Lung (tissue), 11 donors: ENCODE measurements at regions not wholly inside any gene's neighbourhood (a gene's known extent, or its start where the extent isn't known, plus 50 kb on each side); places are given as distances from the start of the nearest gene placed in this dataset.
"Not testable (repeated sequence)": the region's sequence is repeated elsewhere in the genome, so short reads cannot be mapped to it uniquely, and the experiment has no call there.

Source experiments
- ATAC-seq: fragments of 200-7000 bp; cut with Tn5 transposase; one replicate; pipeline ENCODE4 v1.9.1; 2020; ENCODE audit warnings: moderate number of reproducible peaks; ENCODE audit not compliant: insufficient read depth, low FRiP score
- DNase-seq, 3 donors: peaks; one replicate each; pipeline ENCODE4 v3.0.0-alpha.2; 2013 to 2017
- H3K27ac ChIP-seq, 2 donors: one replicate each; pipeline ENCODE4 v1.5.1; 2013; ENCODE audit warnings: mild to moderate bottlenecking in 2 of 2, moderate library complexity in 2 of 2, control low read depth in 1 of 2, inconsistent platforms in 1 of 2, low read depth in 1 of 2, low read length in 1 of 2
- H3K27me3 ChIP-seq, 3 donors: one replicate each; pipeline ENCODE4 v1.5.1; 2013; ENCODE audit warnings: low read length in 2 of 3; ENCODE audit not compliant: control insufficient read depth in 3 of 3, insufficient read depth in 3 of 3
- H3K36me3 ChIP-seq, 4 donors: one replicate each; pipeline ENCODE4 v1.5.1; 2013; ENCODE audit warnings: low read length in 4 of 4, mild to moderate bottlenecking in 1 of 4, moderate library complexity in 1 of 4; ENCODE audit not compliant: control insufficient read depth in 4 of 4, insufficient read depth in 4 of 4
- H3K4me1 ChIP-seq, 5 donors: one replicate each; pipeline ENCODE4 v1.5.1; 2013; ENCODE audit warnings: low read length in 5 of 5, mild to moderate bottlenecking in 2 of 5, moderate library complexity in 1 of 5; ENCODE audit not compliant: control insufficient read depth in 5 of 5, insufficient read depth in 5 of 5
- H3K4me3 ChIP-seq: one replicate; pipeline ENCODE4 v1.5.1; 2013; ENCODE audit warnings: mild to moderate bottlenecking, control low read depth, moderate library complexity
- H3K9ac ChIP-seq, 2 donors: one replicate each; pipeline ENCODE4 v1.5.1; 2013; ENCODE audit warnings: low read length in 2 of 2, control low read depth in 1 of 2; ENCODE audit not compliant: insufficient read depth in 1 of 2
- H3K9me3 ChIP-seq, 4 donors: one replicate each; pipeline ENCODE4 v1.5.1; 2013; ENCODE audit warnings: low read length in 3 of 4, mild to moderate bottlenecking in 1 of 4, moderate library complexity in 1 of 4; ENCODE audit not compliant: control insufficient read depth in 4 of 4, insufficient read depth in 3 of 4
- WGBS, 2 donors: extraction: QIAGEN DNeasy Blood & Tissue Kit; methylation state at CpG; one replicate each; pipeline ENCODE4 v1.1.7; 2013; 5-methylcytosine and 5-hydroxymethylcytosine counted together
- TF ChIP-seq, protein P1 (sequence below): IDR thresholded peaks from 2 replicates; pipeline ENCODE4 v1.5.1; 2012; ENCODE audit warnings: mild to moderate bottlenecking; ENCODE audit errors: control extremely low read depth, extremely low read depth
- donor health status: control.
- donor health status: control.
- donor health status: Bipolar disorder and iron deficiency.
- donor health status: healthy.
- donor health status: DM: yes; HTN: yes; CAD: no.

GRCh38 chr11:116325247-116325646 lies 447.5 kb downstream of the BUD13 start:
- 86 to 92% methylated on average over 3 of the region's 3 CpGs for WGBS, 2 donors
- H3K4me3 ChIP-seq, result no peak overlapping the region
- no peak for ATAC-seq

GRCh38 chr11:116324077-116324476 lies 448.7 kb downstream of the BUD13 start:
- not testable (repeated sequence) for H3K27me3 ChIP-seq, H3K36me3 ChIP-seq, H3K4me3 ChIP-seq, ATAC-seq, H3K9ac ChIP-seq, H3K9me3 ChIP-seq, H3K4me1 ChIP-seq, DNase-seq, H3K27ac ChIP-seq
- 97% methylated on average over 6 of the region's 6 CpGs for WGBS, 2 donors

More at GRCh38 chr11:116325247-116325646, 447.5 kb downstream of the BUD13 start:
- Histone ChIP-seq H3K4me1 (no peaks in the 10 kb centered on the region), H3K9ac (no peak overlapping the region), H3K27me3 (no peaks in the 10 kb centered on the region), H3K27ac (no peak overlapping the region), H3K9me3 (no peaks in the 10 kb centered on the region), H3K36me3 (no peaks in the 10 kb centered on the region)
- no peak for DNase-seq
- TF ChIP-seq, protein P1, sequence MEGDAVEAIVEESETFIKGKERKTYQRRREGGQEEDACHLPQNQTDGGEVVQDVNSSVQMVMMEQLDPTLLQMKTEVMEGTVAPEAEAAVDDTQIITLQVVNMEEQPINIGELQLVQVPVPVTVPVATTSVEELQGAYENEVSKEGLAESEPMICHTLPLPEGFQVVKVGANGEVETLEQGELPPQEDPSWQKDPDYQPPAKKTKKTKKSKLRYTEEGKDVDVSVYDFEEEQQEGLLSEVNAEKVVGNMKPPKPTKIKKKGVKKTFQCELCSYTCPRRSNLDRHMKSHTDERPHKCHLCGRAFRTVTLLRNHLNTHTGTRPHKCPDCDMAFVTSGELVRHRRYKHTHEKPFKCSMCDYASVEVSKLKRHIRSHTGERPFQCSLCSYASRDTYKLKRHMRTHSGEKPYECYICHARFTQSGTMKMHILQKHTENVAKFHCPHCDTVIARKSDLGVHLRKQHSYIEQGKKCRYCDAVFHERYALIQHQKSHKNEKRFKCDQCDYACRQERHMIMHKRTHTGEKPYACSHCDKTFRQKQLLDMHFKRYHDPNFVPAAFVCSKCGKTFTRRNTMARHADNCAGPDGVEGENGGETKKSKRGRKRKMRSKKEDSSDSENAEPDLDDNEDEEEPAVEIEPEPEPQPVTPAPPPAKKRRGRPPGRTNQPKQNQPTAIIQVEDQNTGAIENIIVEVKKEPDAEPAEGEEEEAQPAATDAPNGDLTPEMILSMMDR, result no peak

- Histone ChIP-seq H3K4me3 (no peak overlapping the region), H3K4me1 (peaks cover 0 to 15% (median 7%) of the 10 kb centered on the region in 5 donors), H3K9ac (no peak overlapping the region), H3K9me3 (no peaks in the 10 kb centered on the region), H3K27me3 (no peaks in the 10 kb centered on the region), H3K27ac (no peak overlapping the region), H3K36me3 (no peaks in the 10 kb centered on the region)
- DNase-seq (no peak), ATAC-seq (no peak)
- TF ChIP-seq, protein P1, result no peak
- 79 to 80% methylated on average over 3 of the region's 3 CpGs for WGBS, 2 donors
These were observed 455.6 kb downstream of the BUD13 start for GRCh38 chr11:116317212-116317611.

DNA sequence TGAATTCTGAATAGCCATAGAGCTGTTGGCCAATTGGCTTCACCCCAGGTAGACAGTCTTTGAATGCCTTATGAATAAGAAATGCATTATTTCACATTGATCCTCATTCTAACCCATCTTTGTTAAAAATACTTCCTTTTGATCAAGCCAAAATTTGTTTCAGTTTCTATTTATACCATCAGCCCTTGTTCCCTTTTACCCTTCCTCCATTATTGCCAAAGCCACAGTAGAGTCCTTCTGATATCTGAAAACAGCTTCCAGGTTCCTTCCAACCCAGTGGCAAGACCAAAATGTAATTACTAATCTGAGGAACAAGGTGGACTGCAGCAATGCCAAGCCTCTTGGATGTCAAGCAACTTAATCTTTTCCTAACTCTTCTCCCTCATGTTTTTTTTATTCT lies 458.8 kb downstream of the BUD13 start:
- Histone ChIP-seq H3K4me3 (no peak overlapping the region), H3K27me3 (no peaks in the 10 kb centered on the region), H3K36me3 (no peaks in the 10 kb centered on the region), H3K4me1 (peaks cover 0 to 25% (median 10%) of the 10 kb centered on the region in 5 donors), H3K9ac (no peak overlapping the region), H3K9me3 (no peaks in the 10 kb centered on the region), H3K27ac (no peak overlapping the region)
- DNase-seq, result no peak
- TF ChIP-seq, protein P1, result no peak
- no peak for ATAC-seq
